CD4-positive, alpha-beta T cell (primary cell): ENCODE measurements at regions not wholly inside any gene's neighbourhood (a gene's known extent, or its start where the extent isn't known, plus 50 kb on each side); places are given as distances from the start of the nearest gene placed in this dataset.

ENCODE experiments used
- ATAC-seq: fragments of 200-7000 bp; cut with Tn5 transposase; one replicate; pipeline ENCODE4 v1.10.0; 2022; ENCODE audit warnings: mild to moderate bottlenecking; ENCODE audit not compliant: poor library complexity
- CTCF ChIA-PET: fragments of 350-600 bp; sonication (Branson Sonifier 250); formaldehyde crosslinking; loops from one replicate; lab custom pipeline; 2021; ENCODE audit warnings: antibody characterized with exemption, inconsistent platforms; lab: Charles Lee
- POLR2A ChIA-PET: fragments of 350-600 bp; sonication (Branson Sonifier 250); formaldehyde crosslinking; loops from one replicate; lab custom pipeline; 2021; ENCODE audit warnings: antibody characterized with exemption, inconsistent platforms; lab: Charles Lee
- DNase-seq, 14 experiments: peaks; one replicate each; pipeline ENCODE4 v3.0.0-alpha.2; 2013 to 2020; ENCODE audit warnings: mixed read lengths in 2 of 14
- H3K27ac ChIP-seq, 2 donors: one replicate each; pipeline versions ENCODE4 v1.5.1 to v1.7.0; 2013; ENCODE audit warnings: low read length in 2 of 2, low read depth in 1 of 2, mild to moderate bottlenecking in 1 of 2
- H3K27me3 ChIP-seq, 2 experiments: 1 replicate in 1 of 2; 2 replicates in 1 of 2; pipeline versions ENCODE4 v1.6.1 to v1.7.0; 2013; ENCODE audit warnings: low read length in 2 of 2, control low read depth in 1 of 2, mild to moderate bottlenecking in 1 of 2, moderate library complexity in 1 of 2; ENCODE audit not compliant: insufficient read depth in 2 of 2, control insufficient read depth in 1 of 2
- H3K36me3 ChIP-seq: one replicate; pipeline ENCODE4 v1.6.1; 2013; ENCODE audit warnings: low read length, control low read depth; ENCODE audit not compliant: insufficient read depth
- H3K4me1 ChIP-seq: one replicate; pipeline ENCODE4 v1.6.1; 2013; ENCODE audit warnings: low read length, control low read depth; ENCODE audit not compliant: insufficient read depth
- H3K4me3 ChIP-seq: one replicate; pipeline ENCODE4 v1.5.1; 2013; ENCODE audit warnings: mild to moderate bottlenecking, low read length, moderate library complexity
- H3K9me3 ChIP-seq, 2 experiments: 1 replicate in 1 of 2; 2 replicates in 1 of 2; pipeline versions ENCODE4 v1.6.1 to v1.7.0; 2013; ENCODE audit warnings: low read length in 2 of 2, mild to moderate bottlenecking in 2 of 2, control low read depth in 1 of 2, moderate library complexity in 1 of 2; ENCODE audit not compliant: control insufficient read depth in 1 of 2, insufficient read depth in 1 of 2
- H3K27ac Mint-ChIP-seq: one replicate; pipeline ENCODE4 v1.8.0; 2020; ENCODE audit warnings: mixed read lengths
- H3K27me3 Mint-ChIP-seq: one replicate; pipeline ENCODE4 v1.8.0; 2021; ENCODE audit warnings: mixed read lengths
- H3K36me3 Mint-ChIP-seq: one replicate; pipeline ENCODE4 v1.8.0; 2021; ENCODE audit warnings: low read depth, mixed read lengths
- H3K4me1 Mint-ChIP-seq: one replicate; pipeline ENCODE4 v1.8.0; 2021; ENCODE audit warnings: low read depth, mixed read lengths
- H3K4me3 Mint-ChIP-seq: one replicate; pipeline ENCODE4 v1.8.0; 2020; ENCODE audit warnings: mild to moderate bottlenecking, mixed read lengths
- H3K9me3 Mint-ChIP-seq: one replicate; pipeline ENCODE4 v1.8.0; 2020; ENCODE audit warnings: mixed read lengths
- intact Hi-C, 2 experiments: fragments of 100-400 bp; cut with DNase I in 1 of 2; cut with micrococcal nuclease in 1 of 2; formaldehyde crosslinking; loops; one replicate each; pipeline versions ENCODE4 v1.15.1 to v1.9.0; 2023 to 2025; cut with DNase I, micrococcal nuclease
- TF ChIP-seq, protein P1 (sequence below): fragments of 200-600 bp; IDR thresholded peaks from one replicate; pipeline ENCODE4 v1.8.0; 2022; ENCODE audit warnings: antibody characterized with exemption, mild to moderate bottlenecking

DNA sequence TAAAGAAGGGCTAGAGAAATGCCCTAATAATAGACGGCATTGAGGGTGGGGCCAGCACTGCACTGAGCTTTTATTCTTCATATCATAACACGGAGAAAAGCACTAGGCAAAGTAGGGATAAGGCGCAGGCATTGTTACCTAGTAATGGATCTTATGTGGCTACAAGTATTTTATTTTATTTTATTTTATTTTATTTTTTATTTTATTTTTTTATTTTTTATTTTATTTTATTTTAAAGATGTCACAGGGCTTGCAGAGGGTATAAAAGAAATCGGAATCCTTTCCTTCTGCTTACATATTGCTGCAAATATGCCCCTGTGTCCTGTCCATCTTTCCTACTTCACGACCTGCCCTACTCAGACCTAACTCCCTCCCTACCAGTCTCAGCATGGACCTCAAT lies 452.0 kb upstream of the KIRREL3 start:
- Mint-ChIP-seq H3K9me3 (no peaks in the 10 kb centered on the region), H3K4me3 (no peak overlapping the region), H3K36me3 (no peaks in the 10 kb centered on the region), H3K4me1 (no peaks in the 10 kb centered on the region), H3K27ac (no peak overlapping the region), H3K27me3 (peaks cover 8% of the 10 kb centered on the region)
- no peak for ATAC-seq
- POLR2A ChIA-PET, result interaction anchor here (0.6 kb wide), 1 partner anchor 9 kb away, joined by 3 read pairs; no protein-coding TSS in a partner anchor
- CTCF ChIA-PET, result no interaction called here
- H3K36me3 ChIP-seq, result no peaks in the 10 kb centered on the region
- H3K27ac ChIP-seq, result no peak overlapping the region
- no peak for DNase-seq
- no peaks in the 10 kb centered on the region for H3K4me1 ChIP-seq
- intact Hi-C loops, result no loop called here
- H3K4me3 ChIP-seq, result no peak overlapping the region
- H3K27me3 ChIP-seq, result no peaks in the 10 kb centered on the region
- TF ChIP-seq, protein P1, sequence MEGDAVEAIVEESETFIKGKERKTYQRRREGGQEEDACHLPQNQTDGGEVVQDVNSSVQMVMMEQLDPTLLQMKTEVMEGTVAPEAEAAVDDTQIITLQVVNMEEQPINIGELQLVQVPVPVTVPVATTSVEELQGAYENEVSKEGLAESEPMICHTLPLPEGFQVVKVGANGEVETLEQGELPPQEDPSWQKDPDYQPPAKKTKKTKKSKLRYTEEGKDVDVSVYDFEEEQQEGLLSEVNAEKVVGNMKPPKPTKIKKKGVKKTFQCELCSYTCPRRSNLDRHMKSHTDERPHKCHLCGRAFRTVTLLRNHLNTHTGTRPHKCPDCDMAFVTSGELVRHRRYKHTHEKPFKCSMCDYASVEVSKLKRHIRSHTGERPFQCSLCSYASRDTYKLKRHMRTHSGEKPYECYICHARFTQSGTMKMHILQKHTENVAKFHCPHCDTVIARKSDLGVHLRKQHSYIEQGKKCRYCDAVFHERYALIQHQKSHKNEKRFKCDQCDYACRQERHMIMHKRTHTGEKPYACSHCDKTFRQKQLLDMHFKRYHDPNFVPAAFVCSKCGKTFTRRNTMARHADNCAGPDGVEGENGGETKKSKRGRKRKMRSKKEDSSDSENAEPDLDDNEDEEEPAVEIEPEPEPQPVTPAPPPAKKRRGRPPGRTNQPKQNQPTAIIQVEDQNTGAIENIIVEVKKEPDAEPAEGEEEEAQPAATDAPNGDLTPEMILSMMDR, result no peak
- H3K9me3 ChIP-seq, result peaks cover 0 to 7% of the 10 kb centered on the region in 2 experiments

DNA sequence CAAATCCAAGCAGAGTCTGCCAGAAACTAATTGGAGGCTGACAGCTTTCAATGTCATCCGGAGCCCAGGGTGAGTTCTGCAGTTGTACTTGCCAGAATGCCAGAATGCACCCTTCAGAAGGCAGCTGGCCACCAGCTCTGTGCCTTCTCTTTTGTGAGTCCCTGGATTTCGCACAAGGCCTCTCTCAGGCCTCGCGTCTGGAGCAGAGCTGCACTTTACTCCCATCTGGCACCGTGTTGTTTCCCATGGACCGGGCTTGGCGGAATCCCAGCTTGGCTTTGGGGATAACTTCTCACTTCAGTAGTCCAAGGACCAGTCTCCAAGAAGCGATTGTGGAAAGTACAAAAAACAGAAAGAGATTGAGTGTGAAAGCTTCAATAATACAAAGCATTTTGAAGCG lies 451.3 kb upstream of the KIRREL3 start:
- Histone ChIP-seq H3K36me3 (no peaks in the 10 kb centered on the region), H3K27me3 (no peaks in the 10 kb centered on the region), H3K4me1 (no peaks in the 10 kb centered on the region), H3K4me3 (no peak overlapping the region), H3K9me3 (peaks cover 0 to 7% of the 10 kb centered on the region in 2 experiments), H3K27ac (no peak overlapping the region)
- Mint-ChIP-seq H3K27ac (no peak overlapping the region), H3K36me3 (no peaks in the 10 kb centered on the region), H3K4me3 (no peak overlapping the region), H3K9me3 (no peaks in the 10 kb centered on the region), H3K27me3 (peaks cover 10% of the 10 kb centered on the region), H3K4me1 (no peaks in the 10 kb centered on the region)
- ATAC-seq, result no peak
- ChIA-PET CTCF (no interaction called here), POLR2A (interaction anchor here (0.6 kb wide), 1 partner anchor 8 kb away, joined by 3 read pairs; no protein-coding TSS in a partner anchor)
- no peak for DNase-seq
- intact Hi-C loops, result no loop called here
- TF ChIP-seq, protein P1, result no peak

DNA sequence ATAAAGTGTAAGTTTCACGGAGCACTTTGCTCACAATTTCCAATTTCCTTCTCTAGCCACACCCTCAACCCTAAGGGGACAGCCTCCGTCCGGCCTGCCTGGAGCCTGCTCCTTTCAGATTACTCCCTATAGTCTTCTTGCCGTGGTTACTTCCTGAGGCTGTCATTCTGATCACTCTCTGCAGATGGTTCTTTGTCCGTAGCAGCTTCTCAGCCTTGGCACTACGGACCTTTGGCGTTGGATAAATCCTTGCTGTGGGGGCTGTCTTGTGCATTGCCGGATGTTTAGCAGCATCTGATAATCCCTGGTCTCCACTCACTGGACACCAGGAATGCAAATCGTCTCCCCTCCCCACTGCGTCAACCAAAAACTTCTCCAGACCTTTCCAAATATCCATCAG lies 447.5 kb upstream of the KIRREL3 start:
- TF ChIP-seq, protein P1, result no peak
- no peaks in the 10 kb centered on the region for H3K27me3 ChIP-seq
- H3K36me3 Mint-ChIP-seq, result no peaks in the 10 kb centered on the region
- H3K4me1 Mint-ChIP-seq, result no peaks in the 10 kb centered on the region
- ATAC-seq (no peak), DNase-seq (no peak)
- peaks cover 10% of the 10 kb centered on the region for H3K27me3 Mint-ChIP-seq
- ChIA-PET CTCF (no interaction called here), POLR2A (no interaction called here)
- no peaks in the 10 kb centered on the region for H3K36me3 ChIP-seq
- H3K4me1 ChIP-seq, result no peaks in the 10 kb centered on the region
- H3K9me3 Mint-ChIP-seq, result no peaks in the 10 kb centered on the region
- H3K27ac Mint-ChIP-seq, result no peak overlapping the region
- H3K27ac ChIP-seq, result no peak overlapping the region
- H3K4me3 ChIP-seq, result no peak overlapping the region
- H3K9me3 ChIP-seq, result peaks cover 0 to 7% of the 10 kb centered on the region in 2 experiments
- intact Hi-C loops, result no loop called here
- H3K4me3 Mint-ChIP-seq, result no peak overlapping the region
